GM12878 (cell line): ENCODE measurements at regions not wholly inside any gene's neighbourhood (a gene's known extent, or its start where the extent isn't known, plus 50 kb on each side); places are given as distances from the start of the nearest gene placed in this dataset.

Experiments
- FOS ChIP-seq: IDR thresholded peaks from 3 replicates; pipeline ENCODE4 v1.6.1; 2011; ENCODE audit warnings: borderline replicate concordance; ENCODE audit not compliant: insufficient read length; ENCODE audit errors: extremely low read depth
- FOXK2 ChIP-seq: fragments of 450-650 bp; IDR thresholded peaks from 2 replicates; pipeline ENCODE4 v1.6.1; 2017; ENCODE audit warnings: mild to moderate bottlenecking, moderate library complexity
- KLF5 ChIP-seq: fragments of 450-650 bp; IDR thresholded peaks from 2 replicates; pipeline ENCODE4 v1.6.1; 2014; ENCODE audit warnings: mild to moderate bottlenecking; ENCODE audit not compliant: partially characterized antibody
- MEF2A ChIP-seq: IDR thresholded peaks from 2 replicates; pipeline ENCODE4 v1.6.1; 2011; ENCODE audit warnings: low read depth, mild to moderate bottlenecking, low read length, moderate library complexity; ENCODE audit not compliant: insufficient read depth
- RELA ChIP-seq: fragments of 450-650 bp; IDR thresholded peaks from 2 replicates; pipeline ENCODE4 v1.8.0; 2014; ENCODE audit warnings: borderline replicate concordance; ENCODE audit not compliant: partially characterized antibody
- SREBF1 ChIP-seq: IDR thresholded peaks from 2 replicates; pipeline ENCODE4 v1.6.1; 2012; ENCODE audit warnings: mild to moderate bottlenecking, low read length
- TCF7 ChIP-seq: IDR thresholded peaks from 2 replicates; pipeline ENCODE4 v1.6.1; 2014; ENCODE audit warnings: antibody characterized with exemption, borderline replicate concordance
- ZNF687 ChIP-seq: fragments of 450-650 bp; IDR thresholded peaks from 2 replicates; pipeline ENCODE4 v1.6.1; 2017; ENCODE audit warnings: mild to moderate bottlenecking, moderate library complexity

- TF ChIP-seq ZNF687: no peak
- TF ChIP-seq SREBF1: no peak
- TF ChIP-seq TCF7: no peak
- TF ChIP-seq KLF5: no peak
- no peak for TF ChIP-seq MEF2A
- TF ChIP-seq FOS: no peak
- TF ChIP-seq RELA: no peak
- no peak for TF ChIP-seq FOXK2
Observed at GRCh38 chr2:191500884-191501560, 176.9 kb upstream of the NABP1 start (continued).
